Ovary (tissue), 7 donors: ENCODE measurements at regions not wholly inside any gene's neighbourhood (a gene's known extent, or its start where the extent isn't known, plus 50 kb on each side); places are given as distances from the start of the nearest gene placed in this dataset.

ENCODE experiments used
- DNase-seq, 5 donors: peaks; one replicate each; pipeline ENCODE4 v3.0.0-alpha.2; 2019 to 2020
- H3K27ac ChIP-seq, 2 donors: fragments of 200-600 bp; one replicate each; pipeline versions ENCODE4 v1.5.1 to v1.8.0; 2019 to 2022
- H3K27me3 ChIP-seq: fragments of 200-600 bp; one replicate; pipeline ENCODE4 v1.8.0; 2022
- H3K36me3 ChIP-seq: fragments of 200-600 bp; sonication (generic); one replicate; pipeline ENCODE4 v1.5.1; 2019
- H3K4me1 ChIP-seq: one replicate; pipeline ENCODE4 v1.8.1; 2013; ENCODE audit warnings: mild to moderate bottlenecking, moderate library complexity; ENCODE audit not compliant: insufficient read depth
- H3K4me3 ChIP-seq: fragments of 200-600 bp; sonication (generic); one replicate; pipeline ENCODE4 v1.5.1; 2017
- H3K9me3 ChIP-seq, 2 donors: fragments of 200-600 bp in 1 of 2; sonication (generic) in 1 of 2; one replicate each; pipeline versions ENCODE4 v1.5.1 to v1.8.1; 2013 to 2019; ENCODE audit warnings: mild to moderate bottlenecking in 1 of 2, moderate library complexity in 1 of 2
- CTCF ChIP-seq, 3 donors: fragments of 450-650 bp in 2 of 3; fragments of 200-600 bp in 1 of 3; IDR thresholded peaks; one replicate each; pipeline versions ENCODE4 v1.5.1 to v1.8.0; 2016 to 2022; ENCODE audit warnings: antibody characterized with exemption in 3 of 3, mild to moderate bottlenecking in 1 of 3
- EP300 ChIP-seq: sonication (generic); formaldehyde crosslinking; IDR thresholded peaks from one replicate; pipeline ENCODE4 v1.6.1; 2017; ENCODE audit warnings: antibody characterized with exemption
- POLR2A ChIP-seq: fragments of 450-650 bp; IDR thresholded peaks from one replicate; pipeline ENCODE4 v1.6.1; 2017; ENCODE audit warnings: antibody characterized with exemption, mild to moderate bottlenecking, moderate library complexity
- WGBS, 3 donors: extraction: QIAGEN DNeasy Blood & Tissue Kit in 1 of 3; methylation state at CpG; one replicate each; pipeline versions ENCODE4 v1.1.5 to v1.1.7; 2013 to 2017; 5-methylcytosine and 5-hydroxymethylcytosine counted together
- intact Hi-C, 4 donors: fragments of 100-400 bp; cut with DNase I; formaldehyde crosslinking; loops; one replicate each; pipeline versions ENCODE4 v1.11.0 to v1.15.1; 2022 to 2023
- donor health status: DM: no; HTN: no; CAD: no; lungs with moderate emphysema.
- donor health status: DM: no; HTN: no; CAD: no.
- donor health status: Bipolar disorder and iron deficiency.
- donor health status: DM: no; HTN: no; CAD: no.
- donor health status: DM: yes; HTN: yes; CAD: no.

DNA sequence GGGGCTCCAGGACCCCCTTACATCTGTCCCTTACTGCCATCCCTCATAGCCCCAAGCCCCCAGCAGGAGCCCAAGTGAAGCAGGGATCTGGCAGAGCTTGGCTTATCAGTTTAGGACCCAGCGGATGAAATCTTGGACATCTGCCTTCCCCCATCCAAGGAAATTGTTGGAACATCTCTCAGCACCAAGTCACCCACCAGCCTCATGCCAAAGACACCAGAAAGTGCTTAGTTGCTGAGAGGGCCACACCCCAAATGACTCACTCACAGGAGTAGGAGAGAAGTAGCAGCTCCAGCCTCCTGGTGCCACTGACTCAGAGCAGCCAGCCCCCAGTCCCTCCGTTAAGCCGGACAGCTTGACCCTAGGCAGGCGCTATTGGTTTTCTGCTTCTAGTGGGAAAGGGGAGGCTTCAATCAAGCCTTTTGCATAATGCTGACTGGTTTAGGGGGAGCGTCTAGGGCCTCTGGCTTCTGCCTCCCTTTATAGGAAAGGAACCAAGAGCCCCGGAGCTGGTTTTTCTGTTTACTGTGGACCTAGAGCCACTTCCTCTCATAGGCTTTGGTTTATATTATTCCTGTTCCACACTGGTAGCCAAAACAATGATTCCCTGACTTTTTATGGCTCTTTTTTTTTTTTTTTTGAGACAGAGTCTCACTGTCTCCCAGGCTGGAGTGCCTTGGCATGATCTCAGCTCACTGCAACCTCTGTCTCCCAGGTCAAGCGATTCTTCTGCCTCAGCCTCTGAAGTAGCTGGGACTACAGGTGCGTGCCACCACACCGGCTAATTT, 114.2 kb upstream of the IPO9 start:
- Histone ChIP-seq H3K9me3 (no peaks in the 10 kb centered on the region), H3K27ac (peak overlapping the region; percentile 70 to 81), H3K4me3 (no peak overlapping the region), H3K36me3 (no peaks in the 10 kb centered on the region), H3K27me3 (no peaks in the 10 kb centered on the region), H3K4me1 (peaks cover 50% of the 10 kb centered on the region)
- 41 to 45% (median 43%) methylated on average over 9 of the region's 9 CpGs for WGBS, 3 donors
- TF ChIP-seq EP300 (peak; percentile 20), CTCF (IDR thresholded peaks at IDR 0.05) (no peak), POLR2A (peak; percentile 52)
- intact Hi-C loops: no loop called here
- DNase-seq: peak; percentile 67 to 89 (median 69)

GRCh38 chr1:201715351-201715750, 113.6 kb upstream of the IPO9 start:
- intact Hi-C loops: no loop called here
- Histone ChIP-seq H3K36me3 (no peaks in the 10 kb centered on the region), H3K27me3 (no peaks in the 10 kb centered on the region), H3K4me1 (peaks cover 55% of the 10 kb centered on the region), H3K27ac (peak overlapping the region; percentile 70 to 81), H3K4me3 (no peak overlapping the region), H3K9me3 (no peaks in the 10 kb centered on the region)
- 85 to 94% (median 91%) methylated on average over 6 of the region's 6 CpGs for WGBS, 3 donors
- DNase-seq: no peak
- TF ChIP-seq EP300 (no peak), POLR2A (no peak), CTCF (IDR thresholded peaks at IDR 0.05) (no peak)

GRCh38 chr1:201715801-201716741, 112.9 kb upstream of the IPO9 start:
- 23 to 33% (median 24%) methylated on average over 11 of the region's 11 CpGs for WGBS, 3 donors
- Histone ChIP-seq H3K27ac (peak overlapping the region; percentile 70 to 81), H3K9me3 (no peaks in the 10 kb centered on the region), H3K4me1 (peaks cover 59% of the 10 kb centered on the region), H3K4me3 (no peak overlapping the region), H3K36me3 (no peaks in the 10 kb centered on the region), H3K27me3 (no peaks in the 10 kb centered on the region)
- peak in 2 of 5 donors; percentile 38 to 43 for DNase-seq
- no peak for TF ChIP-seq POLR2A
- no peak for TF ChIP-seq EP300
- TF ChIP-seq CTCF (IDR thresholded peaks at IDR 0.05): no peak
- intact Hi-C loops: no loop called here

- Histone ChIP-seq H3K27me3 (no peaks in the 10 kb centered on the region), H3K4me1 (peaks cover 59% of the 10 kb centered on the region), H3K4me3 (no peak overlapping the region), H3K27ac (peak overlapping the region in 1 of 2 donors; percentile 81), H3K36me3 (no peaks in the 10 kb centered on the region), H3K9me3 (no peaks in the 10 kb centered on the region)
- TF ChIP-seq EP300: no peak
- no peak for TF ChIP-seq POLR2A
- TF ChIP-seq CTCF (IDR thresholded peaks at IDR 0.05): no peak
- WGBS, 3 donors: 36 to 51% (median 48%) methylated on average over 7 of the region's 7 CpGs
- intact Hi-C loops: no loop called here
- no peak for DNase-seq
Measured at GRCh38 chr1:201716742-201717135, 112.2 kb upstream of the IPO9 start.
